Liver (tissue), 8 donors: ENCODE measurements at regions not wholly inside any gene's neighbourhood (a gene's known extent, or its start where the extent isn't known, plus 50 kb on each side); places are given as distances from the start of the nearest gene placed in this dataset.

Experiments
- DNase-seq: peaks from one replicate; pipeline ENCODE4 v3.0.0-alpha.2; 2017; ENCODE audit warnings: low spot score
- H3K27ac ChIP-seq, 2 donors: one replicate each; pipeline ENCODE4 v1.7.0; 2013; ENCODE audit warnings: inconsistent platforms in 2 of 2, low read length in 2 of 2, control low read depth in 1 of 2, low read depth in 1 of 2, mild to moderate bottlenecking in 1 of 2
- H3K27me3 ChIP-seq, 4 donors: one replicate each; pipeline versions ENCODE4 v1.6.1 to v1.7.0; 2013; ENCODE audit warnings: low read length in 3 of 4, inconsistent platforms in 1 of 4, mild to moderate bottlenecking in 1 of 4, moderate library complexity in 1 of 4; ENCODE audit not compliant: control insufficient read depth in 4 of 4, insufficient read depth in 4 of 4
- H3K36me3 ChIP-seq, 4 donors: one replicate each; pipeline versions ENCODE4 v1.6.1 to v1.7.0; 2013; ENCODE audit warnings: low read length in 3 of 4, mild to moderate bottlenecking in 3 of 4, low read depth in 1 of 4, moderate library complexity in 1 of 4; ENCODE audit not compliant: control insufficient read depth in 4 of 4, insufficient read depth in 3 of 4
- H3K4me1 ChIP-seq, 4 donors: one replicate each; pipeline versions ENCODE4 v1.6.1 to v1.7.0; 2013; ENCODE audit warnings: low read length in 3 of 4, mild to moderate bottlenecking in 3 of 4, moderate library complexity in 1 of 4; ENCODE audit not compliant: control insufficient read depth in 4 of 4, insufficient read depth in 4 of 4
- H3K4me3 ChIP-seq, 3 donors: one replicate each; pipeline versions ENCODE4 v1.6.1 to v1.7.0; 2013; ENCODE audit warnings: low read length in 3 of 3, control low read depth in 1 of 3, low read depth in 1 of 3, mild to moderate bottlenecking in 1 of 3
- H3K9ac ChIP-seq, 2 donors: one replicate each; pipeline ENCODE4 v1.7.0; 2013; ENCODE audit warnings: low read length in 2 of 2, mild to moderate bottlenecking in 2 of 2, moderate library complexity in 2 of 2, control low read depth in 1 of 2, low read depth in 1 of 2
- H3K9me3 ChIP-seq, 4 donors: one replicate each; pipeline versions ENCODE4 v1.6.1 to v1.7.0; 2013; ENCODE audit warnings: low read length in 3 of 4; ENCODE audit not compliant: control insufficient read depth in 4 of 4
- EGR1 ChIP-seq, 2 donors: IDR thresholded peaks; 2 replicates each; pipeline ENCODE4 v1.6.1; 2016 to 2018; ENCODE audit warnings: antibody characterized with exemption in 2 of 2, low read depth in 2 of 2
- FOXA1 ChIP-seq: IDR thresholded peaks from 2 replicates; pipeline ENCODE4 v1.6.1; 2016; ENCODE audit warnings: antibody characterized with exemption
- FOXA2 ChIP-seq: IDR thresholded peaks from 2 replicates; pipeline ENCODE4 v1.6.1; 2016; ENCODE audit warnings: antibody characterized with exemption
- GABPA ChIP-seq, 2 donors: IDR thresholded peaks in 1 of 2; conservative IDR thresholded peaks in 1 of 2; 2 replicates each; pipeline ENCODE4 v1.6.1; 2016; ENCODE audit warnings: antibody characterized with exemption in 2 of 2, mild to moderate bottlenecking in 1 of 2, moderate library complexity in 1 of 2
- HNF4A ChIP-seq, 2 donors: conservative IDR thresholded peaks; 2 replicates each; pipeline ENCODE4 v1.6.1; 2016; ENCODE audit warnings: antibody characterized with exemption in 2 of 2, mild to moderate bottlenecking in 2 of 2
- HNF4G ChIP-seq: IDR thresholded peaks from 2 replicates; pipeline ENCODE4 v1.6.1; 2016; ENCODE audit warnings: antibody characterized with exemption
- JUND ChIP-seq, 2 donors: IDR thresholded peaks; 2 replicates each; pipeline ENCODE4 v1.6.1; 2016; ENCODE audit warnings: antibody characterized with exemption in 2 of 2
- NR2F2 ChIP-seq: IDR thresholded peaks from 2 replicates; pipeline ENCODE4 v1.6.1; 2016; ENCODE audit warnings: antibody characterized with exemption
- RAD21 ChIP-seq, 2 donors: IDR thresholded peaks; 2 replicates each; pipeline ENCODE4 v1.6.1; 2016; ENCODE audit warnings: antibody characterized with exemption in 2 of 2, mild to moderate bottlenecking in 2 of 2
- RXRA ChIP-seq, 2 donors: IDR thresholded peaks; 2 replicates each; pipeline ENCODE4 v1.6.1; 2017 to 2018; ENCODE audit warnings: antibody characterized with exemption in 2 of 2, mild to moderate bottlenecking in 1 of 2
- SP1 ChIP-seq: IDR thresholded peaks from 2 replicates; pipeline ENCODE4 v1.6.1; 2018; ENCODE audit warnings: antibody characterized with exemption, mild to moderate bottlenecking
- TAF1 ChIP-seq: conservative IDR thresholded peaks from 2 replicates; pipeline ENCODE4 v1.6.1; 2016; ENCODE audit warnings: antibody characterized with exemption, mild to moderate bottlenecking
- YY1 ChIP-seq: IDR thresholded peaks from 2 replicates; pipeline ENCODE4 v1.6.1; 2016; ENCODE audit warnings: antibody characterized with exemption, mild to moderate bottlenecking
- WGBS: extraction: QIAGEN DNeasy Blood & Tissue Kit; methylation state at CpG from one replicate; pipeline ENCODE4 v1.1.7; 2013; 5-methylcytosine and 5-hydroxymethylcytosine counted together
- TF ChIP-seq, protein P1 (sequence below): IDR thresholded peaks from 2 replicates; pipeline ENCODE4 v1.6.1; 2016; ENCODE audit warnings: antibody characterized with exemption
- TF ChIP-seq, protein P2 (sequence below): IDR thresholded peaks from 2 replicates; pipeline ENCODE4 v1.6.1; 2016; ENCODE audit warnings: antibody characterized with exemption
- TF ChIP-seq, protein P3 (sequence below): fragments of 150-350 bp; IDR thresholded peaks from 2 replicates; pipeline ENCODE4 v1.5.1; 2017; ENCODE audit warnings: improper control_type of control experiment, low read depth, low read length; ENCODE audit not compliant: missing input control
- TF ChIP-seq, protein P4 (sequence below): IDR thresholded peaks from 2 replicates; pipeline ENCODE4 v1.6.1; 2016; ENCODE audit warnings: antibody characterized with exemption
- TF ChIP-seq, protein P5 (sequence below): IDR thresholded peaks from 2 replicates; pipeline ENCODE4 v1.6.1; 2016; ENCODE audit warnings: antibody characterized with exemption, mild to moderate bottlenecking
- donor health status: healthy.
- donor health status: healthy.
- donor health status: healthy.
- donor health status: healthy.
- donor health status: healthy.

DNA sequence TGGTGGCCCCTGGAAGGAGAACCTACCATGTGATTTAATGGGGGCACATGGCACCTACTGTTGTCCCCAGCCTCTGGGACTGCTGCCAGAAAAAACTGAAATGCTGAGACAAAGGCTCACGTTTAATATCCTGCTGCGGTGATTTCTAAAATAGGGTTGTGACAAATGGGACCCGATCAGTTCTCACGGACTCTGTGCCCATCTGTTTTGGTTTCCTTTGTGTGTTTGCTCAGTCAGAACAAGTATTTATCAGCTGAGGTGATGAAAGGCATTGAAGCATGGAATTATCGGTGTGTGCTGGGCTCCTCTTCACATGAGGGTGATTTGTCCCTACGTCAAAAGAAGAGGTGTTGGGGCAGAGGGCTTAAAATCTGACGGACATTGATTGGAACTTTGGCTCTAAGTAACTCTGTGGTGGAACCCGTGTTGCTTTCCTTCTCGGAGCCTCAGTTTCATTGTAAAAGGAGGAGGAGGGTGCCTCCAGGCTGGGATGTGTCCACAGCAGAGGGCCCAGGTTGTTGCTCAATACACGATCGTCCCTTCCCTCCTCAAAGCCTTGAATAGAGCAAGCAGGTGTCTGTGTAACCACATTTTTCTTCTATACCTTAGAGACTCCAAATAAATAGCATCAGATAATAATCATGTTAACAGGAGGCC, 283.3 kb upstream of the RGMA start:
- no peak overlapping the region for H3K4me3 ChIP-seq
- DNase-seq, result no peak

More for the DNA sequence above, 283.3 kb upstream of the RGMA start:
- no peak for TF ChIP-seq GABPA (IDR thresholded peaks at IDR 0.05 in 1 of 2, conservative IDR thresholded peaks at IDR 0.05 in 1 of 2)
- no peak for TF ChIP-seq EGR1 (IDR thresholded peaks at IDR 0.05; ENCODE audit: low read depth in 2 of 2)
- TF ChIP-seq SP1, result no peak
- TF ChIP-seq FOXA2, result no peak
- TF ChIP-seq FOXA1, result no peak
- no peak for TF ChIP-seq YY1
- no peak for TF ChIP-seq HNF4A (conservative IDR thresholded peaks at IDR 0.05)
- TF ChIP-seq, protein P1, sequence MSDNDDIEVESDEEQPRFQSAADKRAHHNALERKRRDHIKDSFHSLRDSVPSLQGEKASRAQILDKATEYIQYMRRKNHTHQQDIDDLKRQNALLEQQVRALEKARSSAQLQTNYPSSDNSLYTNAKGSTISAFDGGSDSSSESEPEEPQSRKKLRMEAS, result no peak
- TF ChIP-seq, protein P2, sequence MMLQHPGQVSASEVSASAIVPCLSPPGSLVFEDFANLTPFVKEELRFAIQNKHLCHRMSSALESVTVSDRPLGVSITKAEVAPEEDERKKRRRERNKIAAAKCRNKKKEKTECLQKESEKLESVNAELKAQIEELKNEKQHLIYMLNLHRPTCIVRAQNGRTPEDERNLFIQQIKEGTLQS, result no peak
- TF ChIP-seq, protein P3, sequence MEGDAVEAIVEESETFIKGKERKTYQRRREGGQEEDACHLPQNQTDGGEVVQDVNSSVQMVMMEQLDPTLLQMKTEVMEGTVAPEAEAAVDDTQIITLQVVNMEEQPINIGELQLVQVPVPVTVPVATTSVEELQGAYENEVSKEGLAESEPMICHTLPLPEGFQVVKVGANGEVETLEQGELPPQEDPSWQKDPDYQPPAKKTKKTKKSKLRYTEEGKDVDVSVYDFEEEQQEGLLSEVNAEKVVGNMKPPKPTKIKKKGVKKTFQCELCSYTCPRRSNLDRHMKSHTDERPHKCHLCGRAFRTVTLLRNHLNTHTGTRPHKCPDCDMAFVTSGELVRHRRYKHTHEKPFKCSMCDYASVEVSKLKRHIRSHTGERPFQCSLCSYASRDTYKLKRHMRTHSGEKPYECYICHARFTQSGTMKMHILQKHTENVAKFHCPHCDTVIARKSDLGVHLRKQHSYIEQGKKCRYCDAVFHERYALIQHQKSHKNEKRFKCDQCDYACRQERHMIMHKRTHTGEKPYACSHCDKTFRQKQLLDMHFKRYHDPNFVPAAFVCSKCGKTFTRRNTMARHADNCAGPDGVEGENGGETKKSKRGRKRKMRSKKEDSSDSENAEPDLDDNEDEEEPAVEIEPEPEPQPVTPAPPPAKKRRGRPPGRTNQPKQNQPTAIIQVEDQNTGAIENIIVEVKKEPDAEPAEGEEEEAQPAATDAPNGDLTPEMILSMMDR, result no peak
- no peak for TF ChIP-seq TAF1
- TF ChIP-seq RAD21 (IDR thresholded peaks at IDR 0.05), result no peak
- TF ChIP-seq, protein P4, sequence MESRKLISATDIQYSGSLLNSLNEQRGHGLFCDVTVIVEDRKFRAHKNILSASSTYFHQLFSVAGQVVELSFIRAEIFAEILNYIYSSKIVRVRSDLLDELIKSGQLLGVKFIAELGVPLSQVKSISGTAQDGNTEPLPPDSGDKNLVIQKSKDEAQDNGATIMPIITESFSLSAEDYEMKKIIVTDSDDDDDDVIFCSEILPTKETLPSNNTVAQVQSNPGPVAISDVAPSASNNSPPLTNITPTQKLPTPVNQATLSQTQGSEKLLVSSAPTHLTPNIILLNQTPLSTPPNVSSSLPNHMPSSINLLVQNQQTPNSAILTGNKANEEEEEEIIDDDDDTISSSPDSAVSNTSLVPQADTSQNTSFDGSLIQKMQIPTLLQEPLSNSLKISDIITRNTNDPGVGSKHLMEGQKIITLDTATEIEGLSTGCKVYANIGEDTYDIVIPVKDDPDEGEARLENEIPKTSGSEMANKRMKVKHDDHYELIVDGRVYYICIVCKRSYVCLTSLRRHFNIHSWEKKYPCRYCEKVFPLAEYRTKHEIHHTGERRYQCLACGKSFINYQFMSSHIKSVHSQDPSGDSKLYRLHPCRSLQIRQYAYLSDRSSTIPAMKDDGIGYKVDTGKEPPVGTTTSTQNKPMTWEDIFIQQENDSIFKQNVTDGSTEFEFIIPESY, result no peak
- TF ChIP-seq RXRA (IDR thresholded peaks at IDR 0.05), result no peak
- TF ChIP-seq, protein P5, sequence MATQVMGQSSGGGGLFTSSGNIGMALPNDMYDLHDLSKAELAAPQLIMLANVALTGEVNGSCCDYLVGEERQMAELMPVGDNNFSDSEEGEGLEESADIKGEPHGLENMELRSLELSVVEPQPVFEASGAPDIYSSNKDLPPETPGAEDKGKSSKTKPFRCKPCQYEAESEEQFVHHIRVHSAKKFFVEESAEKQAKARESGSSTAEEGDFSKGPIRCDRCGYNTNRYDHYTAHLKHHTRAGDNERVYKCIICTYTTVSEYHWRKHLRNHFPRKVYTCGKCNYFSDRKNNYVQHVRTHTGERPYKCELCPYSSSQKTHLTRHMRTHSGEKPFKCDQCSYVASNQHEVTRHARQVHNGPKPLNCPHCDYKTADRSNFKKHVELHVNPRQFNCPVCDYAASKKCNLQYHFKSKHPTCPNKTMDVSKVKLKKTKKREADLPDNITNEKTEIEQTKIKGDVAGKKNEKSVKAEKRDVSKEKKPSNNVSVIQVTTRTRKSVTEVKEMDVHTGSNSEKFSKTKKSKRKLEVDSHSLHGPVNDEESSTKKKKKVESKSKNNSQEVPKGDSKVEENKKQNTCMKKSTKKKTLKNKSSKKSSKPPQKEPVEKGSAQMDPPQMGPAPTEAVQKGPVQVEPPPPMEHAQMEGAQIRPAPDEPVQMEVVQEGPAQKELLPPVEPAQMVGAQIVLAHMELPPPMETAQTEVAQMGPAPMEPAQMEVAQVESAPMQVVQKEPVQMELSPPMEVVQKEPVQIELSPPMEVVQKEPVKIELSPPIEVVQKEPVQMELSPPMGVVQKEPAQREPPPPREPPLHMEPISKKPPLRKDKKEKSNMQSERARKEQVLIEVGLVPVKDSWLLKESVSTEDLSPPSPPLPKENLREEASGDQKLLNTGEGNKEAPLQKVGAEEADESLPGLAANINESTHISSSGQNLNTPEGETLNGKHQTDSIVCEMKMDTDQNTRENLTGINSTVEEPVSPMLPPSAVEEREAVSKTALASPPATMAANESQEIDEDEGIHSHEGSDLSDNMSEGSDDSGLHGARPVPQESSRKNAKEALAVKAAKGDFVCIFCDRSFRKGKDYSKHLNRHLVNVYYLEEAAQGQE, result no peak
- no peak for TF ChIP-seq NR2F2
- no peak for TF ChIP-seq HNF4G
- TF ChIP-seq JUND (IDR thresholded peaks at IDR 0.05), result no peak
- Histone ChIP-seq H3K27ac (no peak overlapping the region), H3K4me1 (no peaks in the 10 kb centered on the region), H3K36me3 (no peaks in the 10 kb centered on the region), H3K9me3 (no peaks in the 10 kb centered on the region), H3K27me3 (peaks cover 0 to 5% (median 1%) of the 10 kb centered on the region in 4 donors), H3K9ac (no peak overlapping the region)
- 55% methylated on average over 11 of the region's 11 CpGs for WGBS
